GM12873 (cell line): ENCODE measurements at regions not wholly inside any gene's neighbourhood (a gene's known extent, or its start where the extent isn't known, plus 50 kb on each side); places are given as distances from the start of the nearest gene placed in this dataset.

Experiments used
- TF ChIP-seq, protein P1 (sequence below): IDR thresholded peaks from 2 replicates; pipeline ENCODE4 v1.5.1; 2012; ENCODE audit warnings: low read depth, mild to moderate bottlenecking, moderate library complexity, low read length, control low read depth; ENCODE audit not compliant: insufficient read depth; ENCODE audit errors: missing control alignments

DNA sequence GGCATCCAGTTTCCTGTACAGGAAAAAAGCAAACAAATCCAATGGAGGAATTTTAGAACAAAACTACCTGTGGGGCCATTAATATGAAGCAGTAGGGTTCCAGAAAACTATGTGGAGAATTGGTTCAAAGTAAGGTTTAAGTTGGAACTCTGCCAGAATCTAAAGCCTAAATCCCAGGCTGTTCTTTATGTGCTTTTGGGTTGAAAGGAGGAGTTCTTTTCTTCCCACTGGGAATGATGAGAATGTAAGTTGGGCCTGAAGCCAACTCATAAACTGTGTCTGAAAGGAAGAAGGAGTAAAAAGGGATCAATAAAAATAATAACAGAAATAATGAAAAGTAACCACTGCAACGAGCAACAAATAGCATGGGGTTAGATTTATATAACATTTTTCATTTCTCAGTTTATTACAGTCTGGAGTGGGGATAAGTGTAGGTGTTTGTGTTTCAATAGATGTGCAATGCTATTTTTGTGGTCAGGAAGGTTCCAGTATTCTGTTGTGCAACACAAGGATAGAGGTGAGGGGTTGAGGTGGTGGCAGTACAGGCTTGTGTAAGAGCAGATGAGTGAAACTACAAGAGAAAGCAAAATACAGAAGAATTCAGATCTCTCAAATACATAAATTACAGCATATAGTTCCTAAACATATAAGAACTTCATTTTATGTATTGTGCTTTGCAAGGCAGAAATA is 373.6 kb downstream of the EMP1 start:
- TF ChIP-seq, protein P1, sequence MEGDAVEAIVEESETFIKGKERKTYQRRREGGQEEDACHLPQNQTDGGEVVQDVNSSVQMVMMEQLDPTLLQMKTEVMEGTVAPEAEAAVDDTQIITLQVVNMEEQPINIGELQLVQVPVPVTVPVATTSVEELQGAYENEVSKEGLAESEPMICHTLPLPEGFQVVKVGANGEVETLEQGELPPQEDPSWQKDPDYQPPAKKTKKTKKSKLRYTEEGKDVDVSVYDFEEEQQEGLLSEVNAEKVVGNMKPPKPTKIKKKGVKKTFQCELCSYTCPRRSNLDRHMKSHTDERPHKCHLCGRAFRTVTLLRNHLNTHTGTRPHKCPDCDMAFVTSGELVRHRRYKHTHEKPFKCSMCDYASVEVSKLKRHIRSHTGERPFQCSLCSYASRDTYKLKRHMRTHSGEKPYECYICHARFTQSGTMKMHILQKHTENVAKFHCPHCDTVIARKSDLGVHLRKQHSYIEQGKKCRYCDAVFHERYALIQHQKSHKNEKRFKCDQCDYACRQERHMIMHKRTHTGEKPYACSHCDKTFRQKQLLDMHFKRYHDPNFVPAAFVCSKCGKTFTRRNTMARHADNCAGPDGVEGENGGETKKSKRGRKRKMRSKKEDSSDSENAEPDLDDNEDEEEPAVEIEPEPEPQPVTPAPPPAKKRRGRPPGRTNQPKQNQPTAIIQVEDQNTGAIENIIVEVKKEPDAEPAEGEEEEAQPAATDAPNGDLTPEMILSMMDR: no peak

DNA sequence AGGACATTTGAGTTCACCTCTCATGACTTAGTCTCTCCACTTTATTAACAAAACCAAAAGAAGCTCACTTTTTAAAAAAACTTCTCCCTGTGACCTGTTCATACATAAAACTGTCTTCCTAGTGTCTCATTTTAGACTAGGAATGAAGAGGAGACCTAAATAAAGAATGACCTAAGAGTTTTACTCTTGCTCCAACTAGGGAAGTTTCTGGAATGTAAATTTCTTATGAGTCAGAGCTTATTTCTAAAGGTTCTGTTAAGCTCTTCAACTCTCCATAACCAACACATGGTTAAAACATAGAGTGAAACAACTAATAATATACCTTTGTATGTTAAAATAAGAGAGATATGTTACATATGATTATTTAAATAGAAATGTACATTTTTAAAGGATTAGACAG is 369.8 kb downstream of the EMP1 start:
- TF ChIP-seq, protein P1: no peak

DNA sequence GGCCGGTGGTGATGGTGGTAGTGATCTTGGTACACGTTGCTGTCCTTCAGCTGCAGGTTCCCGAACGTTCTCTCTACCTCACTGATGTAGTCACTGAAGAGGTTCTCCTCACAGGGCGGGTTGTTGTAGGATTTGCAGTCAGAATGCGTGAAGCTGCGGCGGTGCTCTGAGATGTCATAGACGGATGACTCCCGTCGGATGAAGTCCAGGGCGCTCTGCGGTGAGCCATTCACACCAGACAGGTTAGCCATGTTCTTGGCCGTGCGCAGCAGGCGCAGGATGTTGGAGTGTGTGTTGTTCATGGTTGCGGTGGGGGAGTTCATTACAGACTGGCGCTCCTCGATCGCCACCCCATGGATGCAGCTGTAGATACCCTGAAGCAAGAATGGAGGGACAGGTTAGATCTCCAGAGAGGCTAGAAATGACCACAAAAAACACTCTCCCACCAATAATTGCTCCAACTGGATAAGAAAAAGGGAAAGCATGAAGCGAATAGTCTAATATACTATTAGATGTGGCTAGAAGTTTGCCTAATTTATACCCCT is 367.8 kb downstream of the EMP1 start:
- TF ChIP-seq, protein P1: no peak

DNA sequence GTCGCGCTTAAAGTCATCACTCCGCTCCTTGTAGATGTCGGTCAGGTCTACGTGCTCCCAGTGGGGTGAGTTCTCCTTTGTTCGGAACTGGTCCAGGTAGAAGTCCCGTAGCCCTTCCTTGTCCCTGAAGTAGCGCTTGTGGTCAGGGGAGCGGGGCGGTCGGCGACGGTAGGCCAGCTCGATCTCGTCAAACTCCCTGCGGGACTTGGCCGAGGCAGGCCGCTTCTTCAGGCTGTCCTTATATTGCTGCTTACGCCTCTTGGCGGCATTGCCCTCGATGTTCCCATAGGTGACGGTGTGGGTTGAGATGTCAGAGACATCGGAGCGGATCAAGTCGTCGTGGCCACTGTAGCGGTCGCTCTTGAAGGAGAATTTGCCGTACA is 367.2 kb downstream of the EMP1 start:
- TF ChIP-seq, protein P1: no peak

DNA sequence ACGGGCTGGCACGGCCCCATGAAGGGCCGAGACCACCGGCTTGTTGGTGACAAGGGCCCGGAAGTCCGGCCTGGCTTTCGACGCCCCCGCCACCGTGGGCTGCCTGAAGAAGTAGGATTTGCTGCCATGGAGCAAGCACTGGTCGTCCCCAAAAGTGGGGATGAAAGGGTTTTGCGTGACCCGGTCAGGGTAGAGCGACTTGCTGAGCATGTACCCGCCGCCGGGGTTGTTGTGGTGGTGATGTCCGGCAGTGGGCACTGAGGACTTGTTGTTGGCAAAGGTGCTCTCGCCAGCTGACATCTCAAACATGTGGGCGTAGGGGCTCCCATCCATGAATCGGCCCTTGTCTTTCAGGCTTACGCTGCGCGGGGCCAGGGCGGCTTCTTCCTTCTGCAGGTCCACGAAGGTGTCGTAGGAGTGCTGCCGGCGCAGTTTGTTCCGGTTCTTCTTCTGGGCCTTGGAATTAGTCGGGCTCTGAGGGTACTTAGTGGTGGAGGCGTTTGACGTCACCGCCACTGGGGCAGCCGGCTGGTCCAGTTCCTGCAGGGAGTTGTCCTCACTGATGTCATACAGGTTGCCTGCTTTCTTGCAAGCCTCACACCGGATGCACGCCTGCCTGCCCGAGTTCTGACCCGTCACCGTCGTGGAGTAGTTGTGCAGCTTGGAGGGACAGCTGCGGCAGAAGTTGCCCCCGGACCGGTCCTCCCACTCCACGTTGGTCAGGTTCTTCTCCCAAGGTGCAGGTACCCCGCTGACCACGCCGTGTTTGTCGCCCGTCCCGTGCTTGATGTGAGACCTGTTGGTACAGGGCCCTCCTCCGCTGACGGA is 366.6 kb downstream of the EMP1 start:
- TF ChIP-seq, protein P1: no peak

DNA sequence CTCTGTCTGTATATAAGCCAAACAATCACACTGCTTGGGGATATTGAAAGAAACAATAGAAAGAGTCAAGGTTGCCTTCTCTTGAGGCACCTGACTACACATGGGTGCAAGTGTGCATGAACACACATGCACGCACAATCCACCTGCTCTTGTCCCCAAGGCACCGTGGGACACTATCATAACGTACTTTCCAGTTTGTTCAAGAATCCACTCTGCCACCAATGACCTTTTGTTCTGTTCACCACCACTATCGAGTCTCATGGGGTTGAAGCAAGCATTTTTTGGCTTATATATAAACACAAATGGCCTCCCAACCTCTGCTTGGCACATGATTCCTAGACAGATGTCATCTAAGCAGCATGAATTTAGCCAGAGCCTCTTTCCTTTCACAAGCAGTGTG is 365.4 kb downstream of the EMP1 start:
- TF ChIP-seq, protein P1: no peak

DNA sequence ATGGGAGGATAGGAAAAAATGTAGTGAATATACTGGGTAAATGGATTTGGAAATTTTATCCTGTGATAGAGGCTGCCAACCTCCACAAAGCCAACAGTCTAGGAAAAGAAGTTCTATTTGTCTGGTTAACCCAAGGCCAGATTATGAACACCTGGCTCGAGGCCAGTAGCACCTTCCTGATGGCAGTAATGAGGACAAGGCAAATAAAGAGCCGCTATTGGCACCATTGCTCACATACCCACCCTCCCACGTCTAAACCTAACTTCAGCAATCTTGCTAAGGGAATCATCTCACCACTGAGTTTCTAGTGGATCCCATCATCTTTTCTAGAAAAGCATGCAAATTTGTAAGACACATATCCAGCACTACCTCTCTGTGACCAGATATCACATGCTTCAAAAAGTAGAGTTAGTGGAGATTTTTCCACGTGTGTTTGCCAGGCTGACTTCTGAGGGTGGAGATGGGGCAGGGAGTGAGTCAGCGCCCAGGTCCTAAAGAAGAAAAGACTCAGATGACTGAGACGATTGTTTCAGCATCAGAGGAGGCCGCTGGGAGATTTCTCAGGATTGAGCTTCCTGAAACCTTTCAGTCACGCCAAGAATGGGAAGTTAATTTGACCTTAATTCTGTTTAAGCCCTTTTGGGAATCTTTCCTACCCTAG is 362.9 kb downstream of the EMP1 start:
- TF ChIP-seq, protein P1: no peak
